GM21576 (cell line): ENCODE measurements at regions not wholly inside any gene's neighbourhood (a gene's known extent, or its start where the extent isn't known, plus 50 kb on each side); places are given as distances from the start of the nearest gene placed in this dataset.
A peak's percentile ranks its signal among the peaks of the same experiment; 100 is the strongest.

ENCODE experiments used
- ATAC-seq: cut with Tn5 transposase; IDR thresholded peaks from one replicate; pipeline ENCODE4 v1.9.1; 2021; ENCODE audit warnings: mild to moderate bottlenecking, moderate library complexity; ENCODE audit not compliant: unreplicated experiment

- ATAC-seq, result no peak
These were observed 292.3 kb upstream of the SIX2 start for GRCh38 chr2:45301307-45302277.

- no peak for ATAC-seq
These were observed 290.9 kb upstream of the SIX2 start for GRCh38 chr2:45300026-45300750.

DNA sequence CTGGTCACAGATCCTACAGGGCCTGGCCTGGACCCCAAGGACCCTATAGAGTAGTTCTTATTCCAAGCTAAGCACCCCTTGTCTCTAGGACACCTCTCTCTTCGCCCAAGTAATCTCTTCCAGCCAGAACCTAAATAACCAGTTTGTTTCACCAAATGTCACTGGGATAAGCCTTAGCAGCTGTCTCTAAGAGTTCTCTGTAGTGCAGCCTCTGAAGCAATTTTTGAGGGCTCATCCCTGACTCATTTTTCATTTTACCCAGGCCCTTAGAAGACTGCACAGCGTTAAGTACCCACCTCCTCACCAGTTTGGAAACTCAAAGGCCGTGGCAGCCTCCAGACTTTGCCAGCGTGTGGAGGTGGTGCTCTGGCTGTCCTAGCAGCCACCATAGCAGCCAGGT, 290.1 kb upstream of the SIX2 start:
- no peak for ATAC-seq

DNA sequence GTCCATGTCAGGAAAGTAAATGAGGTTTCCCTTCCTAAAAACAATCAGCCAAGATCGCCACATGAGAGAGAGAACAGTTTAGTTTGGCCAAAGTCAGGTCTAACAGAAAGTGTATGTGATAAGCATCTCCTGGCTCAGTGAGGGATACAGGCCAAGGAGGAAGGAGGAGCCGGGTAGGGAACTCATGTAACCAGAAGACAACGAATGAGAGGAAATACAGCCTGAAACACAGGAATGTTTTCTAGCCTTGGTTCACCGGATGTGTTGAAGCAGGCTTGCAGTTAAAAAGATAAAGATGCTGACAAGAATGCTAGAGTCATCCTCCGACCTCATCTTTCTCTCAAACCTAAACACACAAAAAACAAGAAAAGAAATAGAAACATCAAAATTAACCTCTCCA, 283.9 kb upstream of the SIX2 start:
- ATAC-seq, result no peak

DNA sequence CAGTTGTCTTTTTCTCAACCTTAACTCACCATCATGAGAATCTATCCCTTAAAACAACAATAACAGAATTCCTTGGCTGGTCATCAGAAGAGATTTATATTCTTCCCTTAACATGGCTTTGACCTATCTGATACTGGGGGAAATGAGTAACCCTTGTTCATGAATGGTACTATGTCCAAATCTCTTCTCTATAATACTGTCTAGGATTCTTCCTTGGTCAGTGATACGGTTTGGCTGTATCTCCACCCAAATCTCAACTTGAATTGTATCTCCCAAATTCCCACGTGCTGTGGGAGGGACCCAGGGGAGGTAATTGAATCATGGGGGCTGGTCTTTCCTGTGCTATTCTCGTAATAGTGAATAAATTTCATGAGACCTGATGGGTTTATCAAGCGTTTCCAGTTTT, 282.0 kb upstream of the SIX2 start:
- no peak for ATAC-seq

- peak; percentile 56 for ATAC-seq
These were observed 280.9 kb upstream of the SIX2 start for GRCh38 chr2:45289997-45290709.

- ATAC-seq, result no peak
These were observed 279.5 kb upstream of the SIX2 start for GRCh38 chr2:45288532-45289417.

DNA sequence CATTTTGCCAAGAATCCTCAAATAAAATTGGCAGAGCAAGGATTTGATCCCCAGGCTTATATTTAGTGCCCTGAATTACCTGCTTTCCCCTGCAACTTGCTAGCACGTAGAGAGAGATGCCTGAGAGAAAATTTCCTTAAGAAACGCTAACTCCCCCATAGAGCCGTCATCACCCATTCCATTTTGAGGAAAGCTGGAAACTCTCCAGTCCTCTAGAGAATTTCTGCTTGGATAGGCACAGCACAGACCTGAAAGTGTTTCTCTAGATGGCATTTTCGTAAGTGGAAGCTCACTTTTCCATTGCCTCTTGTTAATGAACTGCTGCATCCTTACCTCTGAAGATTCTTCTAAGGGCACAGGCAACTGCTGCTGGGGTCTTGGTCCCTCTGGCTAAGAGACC, 277.8 kb upstream of the SIX2 start:
- no peak for ATAC-seq

DNA sequence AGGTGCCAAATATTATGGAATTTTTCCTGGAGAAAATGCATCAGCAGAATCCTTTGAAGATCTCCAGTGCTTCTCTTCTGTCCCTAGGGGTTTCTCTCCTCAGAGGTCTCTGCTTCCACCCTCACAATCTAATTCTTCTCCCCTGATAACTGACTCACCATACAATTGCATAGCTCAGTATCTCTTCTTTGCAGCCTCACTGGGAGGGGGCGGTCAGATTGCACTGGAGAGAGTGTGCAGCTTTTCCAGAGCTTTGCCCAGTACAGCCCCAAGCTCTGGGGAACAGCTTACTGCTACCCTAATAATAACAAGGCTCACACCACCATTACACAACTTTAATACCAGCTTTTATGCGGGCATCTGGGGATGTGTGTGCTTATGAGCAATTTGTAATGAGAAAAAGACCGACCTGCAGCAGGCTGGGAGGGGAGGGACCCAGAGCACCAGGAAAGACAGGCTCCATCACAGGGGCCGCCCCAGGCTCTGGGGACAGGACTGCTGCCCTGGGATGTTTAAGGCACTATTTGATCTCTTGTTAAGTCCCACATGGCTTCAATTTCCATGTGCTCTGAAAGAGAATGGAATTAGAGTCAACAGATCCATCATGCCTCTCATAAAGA, 276.6 kb upstream of the SIX2 start:
- ATAC-seq, result no peak

DNA sequence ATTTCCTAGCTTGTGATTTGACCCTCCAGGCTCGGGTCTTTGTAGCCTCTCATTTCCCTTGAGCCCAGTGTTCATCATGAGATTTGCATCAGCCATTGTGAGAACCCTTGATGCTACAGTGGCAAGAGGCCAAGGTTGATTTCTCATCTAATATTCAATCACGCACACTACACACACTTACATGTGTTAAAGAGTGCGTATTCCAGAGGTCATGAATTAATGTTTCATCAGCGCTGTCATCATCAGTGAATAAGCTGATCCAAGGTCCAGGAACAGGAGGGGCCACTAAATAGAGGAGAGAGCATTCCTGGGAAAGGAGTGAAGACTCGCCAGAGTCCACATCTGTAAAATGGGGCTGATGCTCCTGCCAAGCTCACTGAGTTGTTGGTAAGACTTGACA, 276.1 kb upstream of the SIX2 start:
- ATAC-seq, result no peak

DNA sequence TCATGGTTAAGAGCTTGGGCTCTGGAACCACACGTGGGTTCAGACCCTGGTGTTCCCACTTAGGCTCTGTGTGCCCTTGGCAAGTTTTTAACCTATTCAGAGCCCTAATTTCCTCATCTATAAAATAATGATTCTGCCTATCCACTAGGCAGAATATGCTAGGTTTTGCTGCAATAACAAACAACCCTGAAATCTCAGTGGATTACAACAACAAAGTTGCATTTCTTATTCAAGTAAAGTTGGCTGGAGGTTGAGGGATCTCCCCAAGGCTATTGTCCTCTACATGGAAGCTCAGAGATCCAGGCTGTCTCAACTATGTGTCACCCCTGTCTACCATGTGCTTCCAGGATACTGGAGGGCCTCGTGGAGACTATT, 275.4 kb upstream of the SIX2 start:
- no peak for ATAC-seq

GRCh38 chr2:45283764-45284620, 274.7 kb upstream of the SIX2 start:
- no peak for ATAC-seq

- ATAC-seq, result no peak
These were observed 273.4 kb upstream of the SIX2 start for GRCh38 chr2:45282646-45283045.

DNA sequence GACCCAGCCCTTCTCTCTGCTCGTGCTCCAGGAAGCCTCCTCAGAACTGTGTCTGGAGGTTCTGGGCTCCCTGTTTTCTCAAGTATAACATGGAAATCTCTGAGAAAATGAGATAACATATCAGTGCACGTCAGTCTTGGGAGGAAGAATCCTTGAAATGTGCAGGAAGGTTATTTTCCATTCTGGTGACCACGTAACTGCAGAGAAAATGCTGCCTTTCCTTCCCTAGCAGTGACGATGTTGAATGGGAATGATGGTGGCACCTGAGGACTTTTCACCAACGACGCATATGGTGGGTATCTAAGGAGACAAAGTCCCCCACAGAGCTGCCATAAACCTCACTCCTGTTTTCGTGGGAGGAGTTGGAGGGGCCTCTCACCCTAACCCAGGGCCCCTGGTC, 272.1 kb upstream of the SIX2 start:
- no peak for ATAC-seq

GRCh38 chr2:45280794-45281193, 271.5 kb upstream of the SIX2 start:
- ATAC-seq, result no peak

DNA sequence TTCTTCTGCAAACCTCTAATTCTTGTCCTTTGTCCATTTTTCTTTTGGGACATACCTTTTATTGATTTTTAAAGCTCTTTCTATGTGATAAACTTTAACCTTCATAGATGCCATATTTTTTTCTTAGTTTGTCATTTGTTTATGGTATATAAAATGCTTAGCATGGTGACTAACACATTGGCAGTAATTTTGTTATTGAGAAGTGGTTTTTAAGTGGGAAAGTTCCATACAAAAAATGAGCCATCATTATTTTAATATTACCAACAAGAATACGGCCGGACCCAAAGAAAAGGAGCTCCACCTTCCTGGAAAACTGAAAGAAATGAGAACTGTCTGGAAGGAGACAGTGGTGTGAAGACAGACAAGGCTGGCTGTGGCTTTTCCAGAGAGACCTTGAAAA, 270.1 kb upstream of the SIX2 start:
- no peak for ATAC-seq

- no peak for ATAC-seq
These were observed 269.3 kb upstream of the SIX2 start for GRCh38 chr2:45278365-45279078.

GRCh38 chr2:45276914-45277313, 267.7 kb upstream of the SIX2 start:
- no peak for ATAC-seq

- ATAC-seq, result no peak
These were observed 266.6 kb upstream of the SIX2 start for GRCh38 chr2:45275806-45276205.
